ENCODE measurements at regions not wholly inside any gene's neighbourhood (a gene's known extent, or its start where the extent isn't known, plus 50 kb on each side); places are given as distances from the start of the nearest gene placed in this dataset.

- no peak for TF ChIP-seq CTCF (conservative IDR thresholded peaks at IDR 0.05; ENCODE audit: control insufficient read depth, insufficient read depth, low read depth, low read length)
- peak; percentile 43 for DNase-seq (ENCODE audit: low read depth)
- H3K4me3 ChIP-seq (ENCODE audit: control insufficient read depth, low read depth, low read length): no peak overlapping the region
These were observed 116.5 kb upstream of the RAB11FIP2 start for GRCh38 chr10:118163217-118163616.

DNA sequence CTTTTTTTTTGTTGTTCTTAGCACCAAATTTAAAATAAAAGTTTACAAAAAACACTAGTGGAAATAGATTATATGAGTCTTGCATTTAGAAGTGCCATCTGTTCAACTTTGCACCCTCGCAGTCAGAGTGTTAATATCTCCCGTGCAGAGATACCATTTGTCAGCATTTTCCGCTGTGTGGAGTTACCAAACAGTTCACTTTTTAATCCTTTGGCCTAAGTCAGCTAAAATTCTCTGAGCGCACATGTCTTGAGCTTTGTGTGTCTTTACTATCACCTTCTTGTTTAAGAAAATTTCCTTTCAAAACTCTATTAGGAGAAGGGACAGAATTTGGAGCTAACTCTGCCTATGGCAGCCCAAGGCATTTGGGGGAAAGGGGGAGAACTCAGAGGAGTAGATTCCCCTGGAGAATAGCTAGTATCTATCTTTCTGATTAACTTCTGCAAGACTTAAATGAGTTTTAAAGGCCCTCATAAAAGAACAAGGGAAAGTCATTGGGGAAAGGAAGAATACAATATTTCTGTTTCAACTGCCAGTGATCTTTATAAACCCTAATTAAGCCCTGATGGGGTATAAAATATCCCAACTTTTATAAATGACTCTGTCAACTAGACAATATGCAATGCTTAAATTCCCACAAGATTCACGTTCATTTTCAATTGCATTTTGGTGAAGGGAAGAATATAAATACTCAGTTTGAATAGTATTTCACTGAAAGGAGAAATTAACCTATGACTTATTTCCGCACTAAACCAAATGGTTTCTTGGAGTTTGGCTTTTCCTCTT lies 114.9 kb upstream of the RAB11FIP2 start:
- H3K4me3 ChIP-seq (ENCODE audit: control insufficient read depth, low read depth, low read length): no peak overlapping the region
- no peak for TF ChIP-seq CTCF (conservative IDR thresholded peaks at IDR 0.05; ENCODE audit: control insufficient read depth, insufficient read depth, low read depth, low read length)
- DNase-seq (ENCODE audit: low read depth): no peak

- no peak for DNase-seq (ENCODE audit: low read depth)
- TF ChIP-seq CTCF (conservative IDR thresholded peaks at IDR 0.05; ENCODE audit: control insufficient read depth, insufficient read depth, low read depth, low read length): no peak
- no peak overlapping the region for H3K4me3 ChIP-seq (ENCODE audit: control insufficient read depth, low read depth, low read length)
These were observed 106.5 kb upstream of the RAB11FIP2 start for GRCh38 chr10:118153287-118153686.

DNA sequence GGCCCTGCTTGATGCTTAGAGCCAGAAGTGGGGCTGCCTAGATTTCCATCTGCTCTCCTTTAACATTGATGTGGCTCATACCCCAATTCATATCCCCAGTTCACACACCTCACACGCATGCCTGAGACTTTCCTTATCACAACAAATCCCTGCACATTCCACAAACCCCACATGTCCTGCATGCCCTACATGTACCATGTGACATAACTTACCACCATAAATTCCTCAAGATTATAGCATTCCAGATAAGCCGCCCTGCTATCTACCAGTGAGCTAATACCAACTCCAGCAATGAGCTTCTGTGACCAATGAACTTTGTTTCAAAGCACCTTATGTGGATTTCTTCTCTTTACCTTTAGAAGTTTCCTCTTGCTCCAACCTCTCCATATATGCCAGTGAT lies 104.7 kb upstream of the RAB11FIP2 start:
- no peak for DNase-seq (ENCODE audit: low read depth)
- H3K4me3 ChIP-seq (ENCODE audit: control insufficient read depth, low read depth, low read length): no peak overlapping the region
- no peak for TF ChIP-seq CTCF (conservative IDR thresholded peaks at IDR 0.05; ENCODE audit: control insufficient read depth, insufficient read depth, low read depth, low read length)

DNA sequence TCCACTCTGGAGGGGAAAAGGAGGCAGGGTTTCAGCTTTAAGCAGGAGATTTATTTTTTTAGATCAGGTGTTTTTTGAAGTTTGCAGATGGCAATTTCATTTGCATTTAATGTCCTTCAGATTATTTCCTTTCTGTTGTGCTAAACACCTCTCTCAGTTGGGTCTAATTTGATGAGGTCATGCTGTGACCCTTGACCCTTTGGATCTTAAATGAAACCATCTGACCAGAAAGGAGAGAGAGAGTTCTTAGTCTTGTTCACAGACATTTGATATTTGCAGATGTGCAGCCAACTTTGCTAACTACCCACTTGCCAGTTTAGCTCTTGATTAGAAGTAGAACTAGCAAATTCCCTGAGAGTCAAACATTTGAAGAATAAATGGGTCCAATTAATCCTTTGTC lies 101.5 kb upstream of the RAB11FIP2 start:
- H3K4me3 ChIP-seq (ENCODE audit: control insufficient read depth, low read depth, low read length): no peak overlapping the region
- DNase-seq (ENCODE audit: low read depth): peak; percentile 39
- TF ChIP-seq CTCF (conservative IDR thresholded peaks at IDR 0.05; ENCODE audit: control insufficient read depth, insufficient read depth, low read depth, low read length): no peak

DNA sequence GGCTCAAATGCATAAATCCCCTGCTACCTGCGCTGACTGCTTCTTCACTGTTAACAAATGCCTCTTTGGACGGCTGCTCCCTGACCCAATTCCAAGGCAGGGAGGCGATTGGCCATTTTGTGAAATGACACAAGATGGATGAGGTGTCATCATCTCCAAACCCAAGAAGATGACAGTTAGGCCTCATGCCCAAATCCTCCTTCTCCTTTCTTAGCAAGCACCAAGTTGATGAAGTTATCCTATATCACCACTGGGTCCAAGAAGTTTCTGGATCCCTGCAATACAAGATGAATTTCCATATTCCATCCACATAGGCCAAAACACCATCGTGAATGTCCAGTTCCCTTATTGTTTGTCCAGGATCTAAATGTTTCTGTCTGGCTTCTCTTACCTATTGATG lies 98.5 kb upstream of the RAB11FIP2 start:
- no peak for TF ChIP-seq CTCF (conservative IDR thresholded peaks at IDR 0.05; ENCODE audit: control insufficient read depth, insufficient read depth, low read depth, low read length)
- H3K4me3 ChIP-seq (ENCODE audit: control insufficient read depth, low read depth, low read length): no peak overlapping the region
- DNase-seq (ENCODE audit: low read depth): peak; percentile 9

Measured in fibroblast of mammary gland (primary cell).